ENCODE measurements at regions not wholly inside any gene's neighbourhood (a gene's known extent, or its start where the extent isn't known, plus 50 kb on each side); places are given as distances from the start of the nearest gene placed in this dataset.

DNA sequence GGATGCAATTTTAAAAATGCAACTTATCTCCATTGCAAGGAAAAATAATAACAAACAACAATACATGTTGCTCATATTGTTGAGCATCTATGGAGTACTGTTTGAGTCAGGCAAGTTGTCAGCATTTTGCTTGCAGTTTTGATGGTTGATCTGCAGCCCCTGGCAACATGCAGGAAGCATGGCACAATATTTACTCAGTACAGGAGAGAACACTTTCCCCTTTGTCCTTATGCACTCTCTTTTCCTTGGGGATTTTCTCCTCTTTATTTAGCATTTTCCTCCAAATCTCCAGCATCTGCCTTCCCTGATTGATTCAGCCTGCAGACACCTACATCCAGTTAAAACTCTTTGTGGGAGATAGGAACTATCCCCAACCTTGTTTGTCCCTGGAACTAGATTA, 620.5 kb upstream of the LRRN3 start:
- TF ChIP-seq POLR2A (IDR thresholded peaks at IDR 0.05; ENCODE audit: low read depth) (no peak), CTCF (IDR thresholded peaks at IDR 0.05) (no peak), POLR2AphosphoS5 (IDR thresholded peaks at IDR 0.05) (no peak), EP300 (IDR thresholded peaks at IDR 0.05) (no peak)

All from esophagus muscularis mucosa (tissue), 4 donors.